H1 (cell line): ENCODE measurements at regions not wholly inside any gene's neighbourhood (a gene's known extent, or its start where the extent isn't known, plus 50 kb on each side); places are given as distances from the start of the nearest gene placed in this dataset.

Experiments
- CTCF ChIA-PET: fragments of 300-600 bp; sonication (Branson Sonifier 250); formaldehyde crosslinking; loops from one replicate; lab custom pipeline; 2021; ENCODE audit not compliant: partially characterized antibody; lab: Charles Lee
- POLR2A ChIA-PET: fragments of 300-600 bp; sonication (Branson Sonifier 250); formaldehyde crosslinking; loops from one replicate; lab custom pipeline; 2021; ENCODE audit warnings: inconsistent platforms; ENCODE audit not compliant: partially characterized antibody; lab: Charles Lee
- DNase-seq, 2 experiments: peaks; one replicate each; pipeline versions ENCODE4 v3.0.0 to v3.0.0-alpha.2; 2010 to 2022; ENCODE audit warnings: low spot score in 2 of 2, low read depth in 1 of 2, mixed read lengths in 1 of 2
- FAIRE-seq: peaks from 2 replicates; lab custom pipeline; 2011; peaks lifted over from hg19 to GRCh38; lab: Jason Lieb, UNC
- H2AFZ ChIP-seq: 2 replicates; pipeline ENCODE4 v1.8.1; 2012; ENCODE audit warnings: low read length, inconsistent platforms
- H2AK5ac ChIP-seq: 2 replicates; pipeline ENCODE4 v1.6.1; 2013; ENCODE audit warnings: low read depth, low read length
- H2BK120ac ChIP-seq: replicated peaks from 2 replicates; pipeline ENCODE3; 2013; ENCODE audit warnings: low read depth, low read length, inconsistent platforms
- H2BK12ac ChIP-seq: 2 replicates; pipeline ENCODE4 v1.6.1; 2013; ENCODE audit warnings: low read depth, low read length
- H2BK15ac ChIP-seq: 2 replicates; pipeline ENCODE4 v1.6.1; 2013; ENCODE audit warnings: low read length
- H2BK20ac ChIP-seq: 2 replicates; pipeline ENCODE4 v1.6.1; 2013; ENCODE audit warnings: low read length
- H2BK5ac ChIP-seq: 2 replicates; pipeline ENCODE4 v1.6.1; 2013; ENCODE audit warnings: low read depth, low read length
- H3K14ac ChIP-seq: 2 replicates; pipeline ENCODE4 v1.6.1; 2013; ENCODE audit warnings: inconsistent platforms; ENCODE audit not compliant: insufficient read length
- H3K18ac ChIP-seq: 2 replicates; pipeline ENCODE4 v1.6.1; 2013; ENCODE audit warnings: low read length; ENCODE audit errors: extremely low read depth
- H3K23ac ChIP-seq: 2 replicates; pipeline ENCODE4 v1.6.1; 2013; ENCODE audit warnings: inconsistent platforms; ENCODE audit not compliant: insufficient read length
- H3K23me2 ChIP-seq: 2 replicates; pipeline ENCODE4 v1.6.1; 2013; ENCODE audit warnings: low read depth, low read length
- H3K27ac ChIP-seq: 2 replicates; pipeline ENCODE4 v1.6.1; 2011; ENCODE audit warnings: low read depth, low read length, inconsistent platforms
- H3K27me3 ChIP-seq, 4 experiments: replicated peaks in 1 of 4; 1 replicate in 1 of 4; 2 replicates in 3 of 4; pipeline versions ENCODE4 v1.6.1 to v1.8.1; 2011 to 2013; ENCODE audit warnings: low read length in 3 of 4, mild to moderate bottlenecking in 3 of 4, inconsistent platforms in 2 of 4, mixed read lengths in 2 of 4, moderate library complexity in 1 of 4; ENCODE audit not compliant: control insufficient read depth in 3 of 4, insufficient read depth in 3 of 4; ENCODE audit errors: extremely low read depth in 1 of 4
- H3K36me3 ChIP-seq, 4 experiments: 2 replicates each; pipeline versions ENCODE4 v1.6.1 to v1.8.1; 2011 to 2013; ENCODE audit warnings: mild to moderate bottlenecking in 4 of 4, low read length in 3 of 4, moderate library complexity in 2 of 4, control low read depth in 1 of 4, inconsistent platforms in 1 of 4; ENCODE audit not compliant: insufficient read depth in 4 of 4, control insufficient read depth in 2 of 4
- H3K4ac ChIP-seq: replicated peaks from 2 replicates; pipeline ENCODE3; 2013; ENCODE audit warnings: low read length, low read depth, mixed read lengths, inconsistent platforms; ENCODE audit not compliant: insufficient read length
- H3K4me1 ChIP-seq, 4 experiments: replicated peaks in 1 of 4; 1 replicate in 1 of 4; 2 replicates in 3 of 4; pipeline versions ENCODE4 v1.6.1 to v1.8.1; 2011 to 2013; ENCODE audit warnings: low read length in 3 of 4, inconsistent platforms in 2 of 4, mixed read lengths in 1 of 4; ENCODE audit not compliant: insufficient read depth in 4 of 4, control insufficient read depth in 3 of 4
- H3K4me2 ChIP-seq, 2 experiments: 2 replicates each; pipeline versions ENCODE4 v1.6.1 to v1.8.1; 2011 to 2013; ENCODE audit warnings: low read depth in 2 of 2, low read length in 2 of 2, control low read depth in 1 of 2, inconsistent platforms in 1 of 2, mild to moderate bottlenecking in 1 of 2; ENCODE audit not compliant: insufficient read depth in 1 of 2
- H3K4me3 ChIP-seq, 4 experiments: fragments of 200-600, 300-600 bp in 1 of 4; sonication (generic), shearing (Covaris generic), sonication (Bioruptor Twin) in 1 of 4; 2 replicates each; pipeline versions ENCODE4 v1.5.1 to v1.8.1; 2011 to 2016; ENCODE audit warnings: low read length in 4 of 4, low read depth in 3 of 4, control low read depth in 2 of 4, inconsistent platforms in 2 of 4, mild to moderate bottlenecking in 2 of 4, mixed read lengths in 1 of 4, moderate library complexity in 1 of 4; ENCODE audit not compliant: insufficient read depth in 2 of 4; ENCODE audit errors: extremely low read depth in 1 of 4
- H3K56ac ChIP-seq: replicated peaks from 2 replicates; pipeline ENCODE3; 2013; ENCODE audit warnings: low read depth, mild to moderate bottlenecking, mixed read lengths, low read length, inconsistent platforms; ENCODE audit not compliant: insufficient read length
- H3K79me1 ChIP-seq: 2 replicates; pipeline ENCODE4 v1.6.1; 2013; ENCODE audit warnings: low read depth, low read length, control low read depth
- H3K79me2 ChIP-seq, 2 experiments: 2 replicates each; pipeline versions ENCODE4 v1.6.1 to v1.8.1; 2012 to 2013; ENCODE audit warnings: low read length in 2 of 2, mild to moderate bottlenecking in 2 of 2, inconsistent platforms in 1 of 2; ENCODE audit not compliant: insufficient read depth in 2 of 2, control insufficient read depth in 1 of 2
- H3K9ac ChIP-seq, 4 experiments: replicated peaks in 1 of 4; 1 replicate in 1 of 4; 2 replicates in 3 of 4; pipeline versions ENCODE4 v1.6.1 to v1.8.1; 2011 to 2013; ENCODE audit warnings: low read depth in 3 of 4, low read length in 3 of 4, control low read depth in 2 of 4, mild to moderate bottlenecking in 2 of 4, moderate library complexity in 2 of 4, inconsistent platforms in 1 of 4; ENCODE audit errors: extremely low read depth in 1 of 4
- H3K9me3 ChIP-seq, 2 experiments: 2 replicates each; pipeline versions ENCODE4 v1.6.1 to v1.8.1; 2012 to 2013; ENCODE audit warnings: mild to moderate bottlenecking in 2 of 2, moderate library complexity in 2 of 2, control low read depth in 1 of 2, inconsistent platforms in 1 of 2, low read depth in 1 of 2, low read length in 1 of 2, mixed read lengths in 1 of 2; ENCODE audit not compliant: insufficient read depth in 2 of 2
- H4K20me1 ChIP-seq, 2 experiments: replicated peaks in 1 of 2; 2 replicates each; pipeline versions ENCODE3 to v1.8.1; 2011 to 2013; ENCODE audit warnings: inconsistent platforms in 2 of 2, low read length in 2 of 2, mild to moderate bottlenecking in 1 of 2; ENCODE audit not compliant: insufficient read depth in 2 of 2, control insufficient read depth in 1 of 2
- H4K5ac ChIP-seq: 2 replicates; pipeline ENCODE4 v1.6.1; 2013; ENCODE audit warnings: low read length, low read depth, mixed read lengths, inconsistent platforms; ENCODE audit not compliant: insufficient read length
- H4K8ac ChIP-seq: 2 replicates; pipeline ENCODE4 v1.8.0; 2013; ENCODE audit warnings: mild to moderate bottlenecking, moderate library complexity, low read length, inconsistent platforms; ENCODE audit not compliant: insufficient read depth; ENCODE audit errors: extremely low read depth
- H4K91ac ChIP-seq: replicated peaks from 2 replicates; pipeline ENCODE3; 2013; ENCODE audit warnings: low read length, mixed read lengths, inconsistent platforms; ENCODE audit not compliant: insufficient read length
- TAF7 ChIP-seq: optimal IDR thresholded peaks from 2 replicates; pipeline ENCODE3; 2011; ENCODE audit warnings: low read depth, mild to moderate bottlenecking, inconsistent platforms, low read length, moderate library complexity, borderline replicate concordance
- WGBS, 2 experiments: shearing (Covaris generic) in 1 of 2; methylation state at CpG; one replicate each; pipeline versions ENCODE4 v1.1.6 to v1.1.7; 2013 to 2015; ENCODE audit warnings: low lambda C conversion rate in 2 of 2, mixed read lengths in 2 of 2, inconsistent platforms in 1 of 2, low coverage in 1 of 2, missing lambda C conversion rate in 1 of 2; ENCODE audit not compliant: insufficient replicate concordance in 2 of 2, insufficient coverage in 1 of 2, insufficient read length in 1 of 2; ENCODE audit errors: extremely low coverage in 1 of 2, missing lambda C conversion rate in 1 of 2; 5-methylcytosine and 5-hydroxymethylcytosine counted together

DNA sequence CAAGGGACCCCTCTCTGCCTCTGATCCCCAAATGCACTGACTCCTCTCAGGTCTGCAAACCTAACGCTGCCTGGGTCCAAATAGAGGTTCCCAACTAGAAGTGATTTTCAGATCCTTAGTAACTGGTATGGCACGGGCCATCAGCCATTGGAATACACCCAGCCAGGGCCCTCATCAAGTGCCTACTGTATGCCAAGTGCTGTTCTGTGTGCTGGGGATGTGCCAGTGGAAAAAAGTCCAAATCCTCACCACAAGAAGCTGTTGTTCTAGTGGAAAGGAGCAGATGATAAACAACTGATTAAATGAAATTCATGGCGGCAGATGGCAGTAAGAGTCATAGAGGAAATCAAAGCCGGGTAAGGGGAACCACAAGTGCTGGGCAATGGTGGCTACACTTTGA is 57.2 kb upstream of the MED9 start:
- H4K91ac ChIP-seq, result no peak overlapping the region
- no peak overlapping the region for H4K5ac ChIP-seq
- H4K8ac ChIP-seq, result no peak overlapping the region
- H3K79me2 ChIP-seq, result no peaks in the 10 kb centered on the region
- H3K56ac ChIP-seq, result no peak overlapping the region
- FAIRE-seq (no peak), DNase-seq (no peak)
- no peak overlapping the region for H3K23ac ChIP-seq
- H3K27me3 ChIP-seq, result no peaks in the 10 kb centered on the region; a peak in 1 of 7 replicates
- no peak overlapping the region for H2AK5ac ChIP-seq
- H3K9ac ChIP-seq, result no peak overlapping the region
- CTCF ChIA-PET, result interaction anchor here (0.8 to 1.8 kb wide), 3 partner anchors 11 to 32 kb away, joined by 5 to 6 read pairs (median 5); no protein-coding TSS in a partner anchor
- H3K4me3 ChIP-seq, result no peak overlapping the region
- no peak for TF ChIP-seq TAF7
- POLR2A ChIA-PET, result no interaction called here
- WGBS, 2 experiments, result 94% methylated on average over 4 of the region's 4 CpGs; no CpG with 5 or more reads in 1 of the 2 experiments
- H4K20me1 ChIP-seq, result no peaks in the 10 kb centered on the region
- H3K4me1 ChIP-seq, result no peaks in the 10 kb centered on the region
- H3K9me3 ChIP-seq, result peaks cover 18 to 31% of the 10 kb centered on the region in 2 experiments; a peak in 3 of 4 replicates
- no peaks in the 10 kb centered on the region for H3K36me3 ChIP-seq
- no peak overlapping the region for H2BK15ac ChIP-seq
- no peak overlapping the region for H3K18ac ChIP-seq
- no peak overlapping the region for H2BK5ac ChIP-seq
- no peak overlapping the region for H2AFZ ChIP-seq
- no peak overlapping the region for H2BK12ac ChIP-seq
- no peak overlapping the region for H2BK120ac ChIP-seq
- no peaks in the 10 kb centered on the region for H3K79me1 ChIP-seq
- H3K4ac ChIP-seq, result no peak overlapping the region
- H3K27ac ChIP-seq, result no peak overlapping the region
- no peak overlapping the region for H3K14ac ChIP-seq
- H3K4me2 ChIP-seq, result no peak overlapping the region
- no peak overlapping the region for H2BK20ac ChIP-seq
- no peaks in the 10 kb centered on the region for H3K23me2 ChIP-seq
